RWPE1 (cell line): ENCODE measurements at regions not wholly inside any gene's neighbourhood (a gene's known extent, or its start where the extent isn't known, plus 50 kb on each side); places are given as distances from the start of the nearest gene placed in this dataset.
A peak's percentile ranks its signal among the peaks of the same experiment; 100 is the strongest.

Experiments
- CTCF ChIA-PET: fragments of 350-600 bp; sonication (Branson Sonifier 250); formaldehyde crosslinking; extraction: SDS; loops from one replicate; lab custom pipeline; 2021; lab: Yijun Ruan, JAX
- POLR2A ChIA-PET: fragments of 400-600 bp; formaldehyde crosslinking; extraction: SDS; loops from one replicate; lab custom pipeline; 2020; ENCODE audit warnings: antibody characterized with exemption; ENCODE audit not compliant: low non-redundant PET; lab: Yijun Ruan, JAX
- DNase-seq: peaks from one replicate; pipeline ENCODE4 v3.0.0; 2012; ENCODE audit warnings: low spot score
- H3K27ac ChIP-seq: fragments of 450-650 bp; 2 replicates; pipeline ENCODE4 v1.5.1; 2017
- CTCF ChIP-seq: fragments of 450-650 bp; conservative IDR thresholded peaks from 2 replicates; pipeline ENCODE4 v1.5.1; 2017; ENCODE audit warnings: low read depth, mild to moderate bottlenecking

DNA sequence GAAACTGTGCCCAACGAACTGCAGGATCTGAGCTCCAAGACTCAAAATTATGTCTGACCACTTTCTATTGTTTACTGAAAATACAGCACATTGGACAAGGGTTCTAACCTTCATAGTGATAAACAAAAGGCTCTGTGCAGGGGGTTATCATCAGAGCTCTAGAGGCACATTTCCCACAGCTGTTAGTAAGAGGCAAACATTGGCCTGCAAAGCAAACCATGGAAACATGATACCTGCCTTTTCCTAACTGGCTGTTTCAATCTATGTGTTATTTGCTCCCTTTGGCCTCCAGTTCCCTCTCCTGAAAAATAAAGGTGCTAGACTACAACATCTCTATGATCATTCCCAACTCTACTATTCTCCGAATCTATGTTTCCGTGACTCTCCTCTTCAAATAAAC is 159.7 kb upstream of the ARHGEF26 start:
- H3K27ac ChIP-seq, result no peak overlapping the region
- POLR2A ChIA-PET, result no interaction called here
- CTCF ChIA-PET, result interaction anchor here (0.8 kb wide), 1 partner anchor 58 kb away, joined by 3 read pairs; no protein-coding TSS in a partner anchor
- TF ChIP-seq CTCF, result no peak
- no peak for DNase-seq

DNA sequence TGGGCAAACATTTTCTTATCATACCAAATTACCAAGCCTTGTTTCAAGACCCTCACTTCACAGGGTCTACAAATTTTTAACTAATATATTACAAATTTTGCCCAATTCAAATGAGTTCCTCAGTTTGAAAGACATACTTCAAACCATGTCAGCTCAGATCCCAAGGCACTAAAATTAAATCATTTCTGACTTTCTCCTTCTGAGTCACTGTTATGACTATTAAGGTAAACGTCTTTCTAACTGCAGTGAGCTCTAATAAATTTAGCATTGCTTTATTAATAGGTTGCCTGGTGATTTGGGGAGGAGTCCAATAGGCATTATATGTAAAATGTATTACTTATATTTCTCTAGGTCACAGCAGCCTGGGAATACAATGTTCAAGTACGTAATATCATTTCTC is 158.2 kb upstream of the ARHGEF26 start:
- no peak for TF ChIP-seq CTCF
- ChIA-PET POLR2A (no interaction called here), CTCF (interaction anchor here (0.7 kb wide), 1 partner anchor 14 kb away, joined by 3 read pairs; no protein-coding TSS in a partner anchor)
- no peak for DNase-seq
- H3K27ac ChIP-seq, result no peak overlapping the region

DNA sequence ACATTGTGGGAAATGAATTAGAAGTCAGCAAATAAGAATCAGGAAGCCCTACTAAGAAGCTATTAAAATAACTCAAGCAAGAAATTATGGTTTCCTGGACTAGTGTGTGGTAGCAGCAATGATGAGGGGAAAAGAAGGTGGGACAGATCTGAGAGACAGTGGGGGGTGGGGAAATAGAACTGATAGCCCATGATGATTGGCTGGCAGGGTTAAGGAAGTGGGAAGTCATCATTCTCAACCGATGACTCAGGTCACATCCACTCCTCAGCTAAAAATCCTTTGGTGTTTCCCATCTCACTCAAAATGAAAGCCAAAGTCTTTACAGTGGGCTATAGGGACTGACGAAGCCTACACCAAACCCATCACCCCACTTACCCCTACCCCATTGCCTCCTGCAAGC is 153.9 kb upstream of the ARHGEF26 start:
- TF ChIP-seq CTCF, result no peak
- ChIA-PET CTCF (no interaction called here), POLR2A (no interaction called here)
- no peak for DNase-seq
- no peak overlapping the region for H3K27ac ChIP-seq

- no peak for DNase-seq
- no peak for TF ChIP-seq CTCF
- ChIA-PET CTCF (interaction anchor here (1.0 to 1.2 kb wide), 2 partner anchors 267 to 961 kb away, joined by 3 to 5 read pairs; no protein-coding TSS in a partner anchor), POLR2A (no interaction called here)
- no peak overlapping the region for H3K27ac ChIP-seq
Observed at GRCh38 chr3:153970047-153970446, 151.1 kb upstream of the ARHGEF26 start.

- DNase-seq, result peak; percentile 30
- ChIA-PET POLR2A (no interaction called here), CTCF (interaction anchor here (1.0 to 1.2 kb wide), 2 partner anchors 268 to 962 kb away, joined by 3 to 5 read pairs; no protein-coding TSS in a partner anchor)
- peak; percentile 74 for TF ChIP-seq CTCF
- H3K27ac ChIP-seq, result no peak overlapping the region
Observed at GRCh38 chr3:153970741-153971347, 150.3 kb upstream of the ARHGEF26 start.

- ChIA-PET POLR2A (no interaction called here), CTCF (no interaction called here)
Observed at GRCh38 chr3:153972862-153973261, 148.3 kb upstream of the ARHGEF26 start.

More at GRCh38 chr3:153972862-153973261, 148.3 kb upstream of the ARHGEF26 start:
- no peak for DNase-seq
- no peak for TF ChIP-seq CTCF
- H3K27ac ChIP-seq, result no peak overlapping the region
